HepG2 (cell line): ENCODE measurements at regions not wholly inside any gene's neighbourhood (a gene's known extent, or its start where the extent isn't known, plus 50 kb on each side); places are given as distances from the start of the nearest gene placed in this dataset.

Source experiments
- GATAD2A ChIP-seq: IDR thresholded peaks from 2 replicates; pipeline ENCODE4 v1.6.1; 2016
- KDM6A ChIP-seq: IDR thresholded peaks from 2 replicates; pipeline ENCODE4 v1.6.1; 2016; ENCODE audit warnings: low read depth
- MAFK ChIP-seq, 2 experiments: IDR thresholded peaks in 1 of 2; conservative IDR thresholded peaks in 1 of 2; 2 replicates each; pipeline ENCODE4 v1.6.1; 2011; ENCODE audit warnings: improper control_type of control experiment in 2 of 2, low read length in 2 of 2
- TF ChIP-seq, protein P1 (sequence below): sonication (generic); formaldehyde crosslinking; IDR thresholded peaks from 2 replicates; pipeline ENCODE4 v1.4.0; 2020; ENCODE audit warnings: missing genetic modification reagents
- TF ChIP-seq, protein P2 (sequence below): sonication (generic); formaldehyde crosslinking; IDR thresholded peaks from 2 replicates; pipeline ENCODE4 v1.9.0; 2021; ENCODE audit warnings: missing genetic modification reagents, mild to moderate bottlenecking, borderline replicate concordance
- TF ChIP-seq, protein P3 (sequence below): sonication (generic); formaldehyde crosslinking; IDR thresholded peaks from 2 replicates; pipeline ENCODE4 v1.4.0; 2020; ENCODE audit warnings: missing genetic modification reagents, borderline replicate concordance
- TF ChIP-seq, protein P4 (sequence below): sonication (generic); formaldehyde crosslinking; IDR thresholded peaks from 2 replicates; pipeline ENCODE4 v1.8.0; 2022; ENCODE audit warnings: mild to moderate bottlenecking, missing genetic modification reagents

- TF ChIP-seq, protein P1, sequence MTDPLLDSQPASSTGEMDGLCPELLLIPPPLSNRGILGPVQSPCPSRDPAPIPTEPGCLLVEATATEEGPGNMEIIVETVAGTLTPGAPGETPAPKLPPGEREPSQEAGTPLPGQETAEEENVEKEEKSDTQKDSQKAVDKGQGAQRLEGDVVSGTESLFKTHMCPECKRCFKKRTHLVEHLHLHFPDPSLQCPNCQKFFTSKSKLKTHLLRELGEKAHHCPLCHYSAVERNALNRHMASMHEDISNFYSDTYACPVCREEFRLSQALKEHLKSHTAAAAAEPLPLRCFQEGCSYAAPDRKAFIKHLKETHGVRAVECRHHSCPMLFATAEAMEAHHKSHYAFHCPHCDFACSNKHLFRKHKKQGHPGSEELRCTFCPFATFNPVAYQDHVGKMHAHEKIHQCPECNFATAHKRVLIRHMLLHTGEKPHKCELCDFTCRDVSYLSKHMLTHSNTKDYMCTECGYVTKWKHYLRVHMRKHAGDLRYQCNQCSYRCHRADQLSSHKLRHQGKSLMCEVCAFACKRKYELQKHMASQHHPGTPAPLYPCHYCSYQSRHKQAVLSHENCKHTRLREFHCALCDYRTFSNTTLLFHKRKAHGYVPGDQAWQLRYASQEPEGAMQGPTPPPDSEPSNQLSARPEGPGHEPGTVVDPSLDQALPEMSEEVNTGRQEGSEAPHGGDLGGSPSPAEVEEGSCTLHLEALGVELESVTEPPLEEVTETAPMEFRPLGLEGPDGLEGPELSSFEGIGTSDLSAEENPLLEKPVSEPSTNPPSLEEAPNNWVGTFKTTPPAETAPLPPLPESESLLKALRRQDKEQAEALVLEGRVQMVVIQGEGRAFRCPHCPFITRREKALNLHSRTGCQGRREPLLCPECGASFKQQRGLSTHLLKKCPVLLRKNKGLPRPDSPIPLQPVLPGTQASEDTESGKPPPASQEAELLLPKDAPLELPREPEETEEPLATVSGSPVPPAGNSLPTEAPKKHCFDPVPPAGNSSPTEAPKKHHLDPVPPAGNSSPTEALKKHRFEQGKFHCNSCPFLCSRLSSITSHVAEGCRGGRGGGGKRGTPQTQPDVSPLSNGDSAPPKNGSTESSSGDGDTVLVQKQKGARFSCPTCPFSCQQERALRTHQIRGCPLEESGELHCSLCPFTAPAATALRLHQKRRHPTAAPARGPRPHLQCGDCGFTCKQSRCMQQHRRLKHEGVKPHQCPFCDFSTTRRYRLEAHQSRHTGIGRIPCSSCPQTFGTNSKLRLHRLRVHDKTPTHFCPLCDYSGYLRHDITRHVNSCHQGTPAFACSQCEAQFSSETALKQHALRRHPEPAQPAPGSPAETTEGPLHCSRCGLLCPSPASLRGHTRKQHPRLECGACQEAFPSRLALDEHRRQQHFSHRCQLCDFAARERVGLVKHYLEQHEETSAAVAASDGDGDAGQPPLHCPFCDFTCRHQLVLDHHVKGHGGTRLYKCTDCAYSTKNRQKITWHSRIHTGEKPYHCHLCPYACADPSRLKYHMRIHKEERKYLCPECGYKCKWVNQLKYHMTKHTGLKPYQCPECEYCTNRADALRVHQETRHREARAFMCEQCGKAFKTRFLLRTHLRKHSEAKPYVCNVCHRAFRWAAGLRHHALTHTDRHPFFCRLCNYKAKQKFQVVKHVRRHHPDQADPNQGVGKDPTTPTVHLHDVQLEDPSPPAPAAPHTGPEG (CRISPR knock-in tag), result no peak
- TF ChIP-seq, protein P2, sequence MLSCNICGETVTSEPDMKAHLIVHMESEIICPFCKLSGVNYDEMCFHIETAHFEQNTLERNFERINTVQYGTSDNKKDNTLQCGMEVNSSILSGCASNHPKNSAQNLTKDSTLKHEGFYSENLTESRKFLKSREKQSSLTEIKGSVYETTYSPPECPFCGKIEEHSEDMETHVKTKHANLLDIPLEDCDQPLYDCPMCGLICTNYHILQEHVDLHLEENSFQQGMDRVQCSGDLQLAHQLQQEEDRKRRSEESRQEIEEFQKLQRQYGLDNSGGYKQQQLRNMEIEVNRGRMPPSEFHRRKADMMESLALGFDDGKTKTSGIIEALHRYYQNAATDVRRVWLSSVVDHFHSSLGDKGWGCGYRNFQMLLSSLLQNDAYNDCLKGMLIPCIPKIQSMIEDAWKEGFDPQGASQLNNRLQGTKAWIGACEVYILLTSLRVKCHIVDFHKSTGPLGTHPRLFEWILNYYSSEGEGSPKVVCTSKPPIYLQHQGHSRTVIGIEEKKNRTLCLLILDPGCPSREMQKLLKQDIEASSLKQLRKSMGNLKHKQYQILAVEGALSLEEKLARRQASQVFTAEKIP (CRISPR knock-in tag), result no peak
- TF ChIP-seq, protein P3, sequence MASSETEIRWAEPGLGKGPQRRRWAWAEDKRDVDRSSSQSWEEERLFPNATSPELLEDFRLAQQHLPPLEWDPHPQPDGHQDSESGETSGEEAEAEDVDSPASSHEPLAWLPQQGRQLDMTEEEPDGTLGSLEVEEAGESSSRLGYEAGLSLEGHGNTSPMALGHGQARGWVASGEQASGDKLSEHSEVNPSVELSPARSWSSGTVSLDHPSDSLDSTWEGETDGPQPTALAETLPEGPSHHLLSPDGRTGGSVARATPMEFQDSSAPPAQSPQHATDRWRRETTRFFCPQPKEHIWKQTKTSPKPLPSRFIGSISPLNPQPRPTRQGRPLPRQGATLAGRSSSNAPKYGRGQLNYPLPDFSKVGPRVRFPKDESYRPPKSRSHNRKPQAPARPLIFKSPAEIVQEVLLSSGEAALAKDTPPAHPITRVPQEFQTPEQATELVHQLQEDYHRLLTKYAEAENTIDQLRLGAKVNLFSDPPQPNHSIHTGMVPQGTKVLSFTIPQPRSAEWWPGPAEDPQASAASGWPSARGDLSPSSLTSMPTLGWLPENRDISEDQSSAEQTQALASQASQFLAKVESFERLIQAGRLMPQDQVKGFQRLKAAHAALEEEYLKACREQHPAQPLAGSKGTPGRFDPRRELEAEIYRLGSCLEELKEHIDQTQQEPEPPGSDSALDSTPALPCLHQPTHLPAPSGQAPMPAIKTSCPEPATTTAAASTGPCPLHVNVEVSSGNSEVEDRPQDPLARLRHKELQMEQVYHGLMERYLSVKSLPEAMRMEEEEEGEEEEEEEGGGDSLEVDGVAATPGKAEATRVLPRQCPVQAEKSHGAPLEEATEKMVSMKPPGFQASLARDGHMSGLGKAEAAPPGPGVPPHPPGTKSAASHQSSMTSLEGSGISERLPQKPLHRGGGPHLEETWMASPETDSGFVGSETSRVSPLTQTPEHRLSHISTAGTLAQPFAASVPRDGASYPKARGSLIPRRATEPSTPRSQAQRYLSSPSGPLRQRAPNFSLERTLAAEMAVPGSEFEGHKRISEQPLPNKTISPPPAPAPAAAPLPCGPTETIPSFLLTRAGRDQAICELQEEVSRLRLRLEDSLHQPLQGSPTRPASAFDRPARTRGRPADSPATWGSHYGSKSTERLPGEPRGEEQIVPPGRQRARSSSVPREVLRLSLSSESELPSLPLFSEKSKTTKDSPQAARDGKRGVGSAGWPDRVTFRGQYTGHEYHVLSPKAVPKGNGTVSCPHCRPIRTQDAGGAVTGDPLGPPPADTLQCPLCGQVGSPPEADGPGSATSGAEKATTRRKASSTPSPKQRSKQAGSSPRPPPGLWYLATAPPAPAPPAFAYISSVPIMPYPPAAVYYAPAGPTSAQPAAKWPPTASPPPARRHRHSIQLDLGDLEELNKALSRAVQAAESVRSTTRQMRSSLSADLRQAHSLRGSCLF (CRISPR knock-in tag), result no peak
- peak; percentile 61 to 74 for TF ChIP-seq MAFK (conservative IDR thresholded peaks at IDR 0.05 in 1 of 2, IDR thresholded peaks at IDR 0.05 in 1 of 2; ENCODE audit: low read length in 2 of 2)
- no peak for TF ChIP-seq KDM6A (CRISPR knock-in tag)
- no peak for TF ChIP-seq GATAD2A (CRISPR knock-in tag)
- TF ChIP-seq, protein P4, sequence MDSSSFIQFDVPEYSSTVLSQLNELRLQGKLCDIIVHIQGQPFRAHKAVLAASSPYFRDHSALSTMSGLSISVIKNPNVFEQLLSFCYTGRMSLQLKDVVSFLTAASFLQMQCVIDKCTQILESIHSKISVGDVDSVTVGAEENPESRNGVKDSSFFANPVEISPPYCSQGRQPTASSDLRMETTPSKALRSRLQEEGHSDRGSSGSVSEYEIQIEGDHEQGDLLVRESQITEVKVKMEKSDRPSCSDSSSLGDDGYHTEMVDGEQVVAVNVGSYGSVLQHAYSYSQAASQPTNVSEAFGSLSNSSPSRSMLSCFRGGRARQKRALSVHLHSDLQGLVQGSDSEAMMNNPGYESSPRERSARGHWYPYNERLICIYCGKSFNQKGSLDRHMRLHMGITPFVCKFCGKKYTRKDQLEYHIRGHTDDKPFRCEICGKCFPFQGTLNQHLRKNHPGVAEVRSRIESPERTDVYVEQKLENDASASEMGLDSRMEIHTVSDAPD (CRISPR knock-in tag), result no peak
Observed at GRCh38 chr10:10118131-10118530, 899.5 kb upstream of the CELF2 start (continued).
